Duodenal mucosa (tissue), 2 donors: ENCODE measurements at regions not wholly inside any gene's neighbourhood (a gene's known extent, or its start where the extent isn't known, plus 50 kb on each side); places are given as distances from the start of the nearest gene placed in this dataset.

Experiments used
- H3K27ac ChIP-seq: one replicate; pipeline ENCODE4 v1.7.0; 2013; ENCODE audit warnings: low read depth, low read length
- H3K27me3 ChIP-seq, 2 donors: one replicate each; pipeline ENCODE4 v1.7.0; 2013; ENCODE audit warnings: low read length in 2 of 2, control low read depth in 1 of 2; ENCODE audit not compliant: insufficient read depth in 2 of 2, control insufficient read depth in 1 of 2
- H3K36me3 ChIP-seq, 2 donors: one replicate each; pipeline ENCODE4 v1.7.0; 2013; ENCODE audit warnings: low read length in 2 of 2, control low read depth in 1 of 2; ENCODE audit not compliant: insufficient read depth in 2 of 2, control insufficient read depth in 1 of 2
- H3K4me1 ChIP-seq, 2 donors: one replicate each; pipeline ENCODE4 v1.7.0; 2013; ENCODE audit warnings: low read length in 2 of 2, control low read depth in 1 of 2; ENCODE audit not compliant: insufficient read depth in 2 of 2, control insufficient read depth in 1 of 2
- H3K4me3 ChIP-seq, 2 donors: one replicate each; pipeline ENCODE4 v1.7.0; 2013; ENCODE audit warnings: low read length in 2 of 2, low read depth in 1 of 2
- H3K9ac ChIP-seq, 2 donors: one replicate each; pipeline ENCODE4 v1.7.0; 2013; ENCODE audit warnings: low read length in 2 of 2, low read depth in 1 of 2
- H3K9me3 ChIP-seq, 2 donors: one replicate each; pipeline ENCODE4 v1.7.0; 2013; ENCODE audit warnings: low read length in 2 of 2, control low read depth in 1 of 2; ENCODE audit not compliant: control insufficient read depth in 1 of 2

DNA sequence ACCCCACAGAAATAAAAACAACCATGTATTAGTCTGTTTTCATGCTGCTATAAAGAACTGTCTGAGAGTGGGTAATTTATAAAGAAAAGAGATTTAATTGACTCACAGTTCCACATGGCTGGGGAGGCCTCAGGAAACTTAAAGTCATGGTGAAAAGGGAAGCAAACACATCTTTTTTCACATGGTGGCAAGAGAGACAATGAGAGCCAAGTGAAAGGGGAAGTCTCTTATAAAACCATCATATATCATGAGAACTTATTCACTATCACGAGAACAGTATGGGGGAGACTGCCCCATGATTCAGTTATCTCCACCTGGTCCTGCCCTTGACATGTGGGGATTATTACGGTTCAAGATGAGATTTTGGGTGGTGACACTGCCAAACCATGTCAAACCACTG is 141.5 kb downstream of the ZMAT3 start:
- Histone ChIP-seq H3K4me3 (no peak overlapping the region), H3K9me3 (peaks cover 3% of the 10 kb centered on the region in 2 donors), H3K27me3 (no peaks in the 10 kb centered on the region), H3K36me3 (no peaks in the 10 kb centered on the region), H3K27ac (no peak overlapping the region), H3K4me1 (no peaks in the 10 kb centered on the region), H3K9ac (no peak overlapping the region)

DNA sequence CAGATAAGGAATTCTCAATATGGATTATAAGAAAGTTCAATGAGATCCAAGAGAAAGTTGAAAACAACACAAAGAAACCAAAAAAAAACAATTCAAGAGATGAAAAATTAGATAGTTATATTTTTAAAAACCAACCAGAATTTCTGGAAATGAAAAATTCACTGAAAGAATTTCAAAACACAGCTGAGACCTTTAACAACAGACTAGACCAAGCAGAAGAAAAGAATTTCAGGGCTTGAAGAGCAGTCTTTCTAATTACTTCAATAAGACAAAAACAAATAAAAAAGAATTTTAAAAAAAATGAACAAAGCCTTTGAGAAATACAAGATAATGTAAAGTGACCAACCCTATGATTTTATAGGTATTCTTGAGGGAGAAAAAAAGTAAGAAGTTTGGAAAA is 155.4 kb downstream of the ZMAT3 start:
- Histone ChIP-seq H3K27me3 (no peaks in the 10 kb centered on the region), H3K36me3 (no peaks in the 10 kb centered on the region), H3K4me3 (no peak overlapping the region), H3K27ac (no peak overlapping the region), H3K9me3 (peaks cover 6 to 12% of the 10 kb centered on the region in 2 donors), H3K9ac (no peak overlapping the region), H3K4me1 (no peaks in the 10 kb centered on the region)

DNA sequence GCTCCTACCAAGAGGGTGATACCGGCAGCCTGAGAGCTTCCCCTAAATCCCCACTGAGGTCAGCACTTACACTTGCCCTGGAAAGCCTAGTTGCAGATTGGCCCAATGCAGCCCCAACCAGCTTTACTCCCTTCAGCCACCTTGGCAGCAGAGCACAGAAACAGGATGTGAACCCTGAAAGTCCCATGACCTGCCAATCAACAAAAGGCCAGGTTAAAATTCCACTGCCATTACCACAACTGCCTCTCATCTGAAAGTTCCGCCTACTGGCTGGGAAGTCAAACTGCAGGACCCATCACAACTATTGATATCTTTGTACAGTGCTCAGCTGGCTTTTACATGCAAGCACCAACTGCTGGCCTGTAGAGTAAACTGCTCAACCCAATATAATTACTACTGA is 156.2 kb downstream of the ZMAT3 start:
- Histone ChIP-seq H3K27ac (no peak overlapping the region), H3K9ac (no peak overlapping the region), H3K4me3 (no peak overlapping the region), H3K4me1 (no peaks in the 10 kb centered on the region), H3K36me3 (no peaks in the 10 kb centered on the region), H3K9me3 (peaks cover 6 to 12% of the 10 kb centered on the region in 2 donors), H3K27me3 (no peaks in the 10 kb centered on the region)

DNA sequence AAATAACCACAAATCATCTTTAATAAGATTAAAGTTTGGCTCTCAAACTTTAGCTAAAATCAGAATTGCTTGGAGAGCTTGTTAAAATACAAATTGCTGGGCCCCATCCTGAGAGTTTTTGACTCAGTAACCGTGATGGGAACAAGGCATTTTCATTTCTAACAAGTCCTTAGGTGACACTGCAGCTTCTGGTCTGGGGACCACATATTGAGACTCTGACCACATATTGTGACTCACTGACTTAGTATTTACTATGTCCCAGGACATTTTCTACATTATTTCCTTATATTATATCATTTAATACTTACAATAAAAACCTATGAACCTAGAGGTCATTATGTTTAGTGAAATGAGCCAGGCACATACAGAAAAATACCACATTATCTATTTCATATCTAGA is 164.5 kb downstream of the ZMAT3 start:
- H3K27me3 ChIP-seq, result no peaks in the 10 kb centered on the region
- no peaks in the 10 kb centered on the region for H3K9me3 ChIP-seq
- no peaks in the 10 kb centered on the region for H3K36me3 ChIP-seq
- H3K4me1 ChIP-seq, result no peaks in the 10 kb centered on the region
- H3K9ac ChIP-seq, result no peak overlapping the region
- H3K27ac ChIP-seq, result no peak overlapping the region
- no peak overlapping the region for H3K4me3 ChIP-seq

DNA sequence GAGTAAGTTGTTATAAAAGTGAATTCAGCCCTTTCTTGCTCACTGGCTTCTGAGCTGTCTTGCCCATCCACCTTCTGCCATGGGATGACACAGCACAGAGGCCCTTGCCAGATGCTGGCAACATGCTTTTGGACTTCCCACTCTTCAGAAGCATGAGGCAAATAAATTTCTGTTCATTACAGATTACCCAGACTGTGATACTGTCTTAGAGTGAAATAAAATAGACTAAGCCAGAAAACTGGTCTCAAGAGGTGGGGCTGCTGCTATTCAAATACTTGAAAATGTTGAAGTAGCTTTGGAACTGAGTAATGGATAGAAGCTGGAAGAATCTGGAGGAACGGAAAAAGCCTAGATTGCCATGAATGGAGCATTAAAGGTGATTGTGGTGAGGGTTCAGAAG is 170.4 kb downstream of the ZMAT3 start:
- Histone ChIP-seq H3K9me3 (no peaks in the 10 kb centered on the region), H3K9ac (no peak overlapping the region), H3K27ac (no peak overlapping the region), H3K36me3 (no peaks in the 10 kb centered on the region), H3K4me1 (no peaks in the 10 kb centered on the region), H3K4me3 (no peak overlapping the region), H3K27me3 (no peaks in the 10 kb centered on the region)

DNA sequence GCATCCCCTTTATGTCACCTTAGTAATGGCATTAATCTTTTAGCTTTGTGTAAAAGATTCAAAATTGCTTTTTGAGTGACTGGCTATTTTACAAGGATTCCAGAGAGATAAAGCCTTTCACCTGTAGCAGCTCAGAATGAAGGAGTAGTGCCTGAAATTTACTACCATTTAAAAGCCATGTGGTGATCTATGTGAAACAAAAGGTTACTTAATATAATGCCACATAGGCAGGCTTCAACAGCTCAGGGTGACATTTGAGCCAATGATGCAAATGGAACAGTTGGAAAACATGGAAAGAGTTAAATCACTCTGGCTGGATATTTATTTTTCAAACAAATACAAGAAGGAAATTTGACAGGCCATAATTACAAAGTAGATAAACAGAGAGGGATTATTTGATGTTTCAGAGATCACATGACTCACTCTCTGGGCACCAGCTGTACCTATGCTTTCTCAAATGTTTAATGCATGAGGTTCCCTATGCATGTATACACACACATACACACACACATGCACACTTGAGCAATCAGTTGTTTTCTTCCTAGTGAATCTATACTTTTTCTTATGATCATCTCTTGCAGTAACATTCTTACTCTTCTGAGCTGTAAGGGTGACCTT is 171.5 kb downstream of the ZMAT3 start:
- H3K9me3 ChIP-seq, result no peaks in the 10 kb centered on the region
- no peaks in the 10 kb centered on the region for H3K4me1 ChIP-seq
- no peak overlapping the region for H3K4me3 ChIP-seq
- no peak overlapping the region for H3K27ac ChIP-seq
- no peak overlapping the region for H3K9ac ChIP-seq
- H3K36me3 ChIP-seq, result no peaks in the 10 kb centered on the region
- H3K27me3 ChIP-seq, result no peaks in the 10 kb centered on the region

DNA sequence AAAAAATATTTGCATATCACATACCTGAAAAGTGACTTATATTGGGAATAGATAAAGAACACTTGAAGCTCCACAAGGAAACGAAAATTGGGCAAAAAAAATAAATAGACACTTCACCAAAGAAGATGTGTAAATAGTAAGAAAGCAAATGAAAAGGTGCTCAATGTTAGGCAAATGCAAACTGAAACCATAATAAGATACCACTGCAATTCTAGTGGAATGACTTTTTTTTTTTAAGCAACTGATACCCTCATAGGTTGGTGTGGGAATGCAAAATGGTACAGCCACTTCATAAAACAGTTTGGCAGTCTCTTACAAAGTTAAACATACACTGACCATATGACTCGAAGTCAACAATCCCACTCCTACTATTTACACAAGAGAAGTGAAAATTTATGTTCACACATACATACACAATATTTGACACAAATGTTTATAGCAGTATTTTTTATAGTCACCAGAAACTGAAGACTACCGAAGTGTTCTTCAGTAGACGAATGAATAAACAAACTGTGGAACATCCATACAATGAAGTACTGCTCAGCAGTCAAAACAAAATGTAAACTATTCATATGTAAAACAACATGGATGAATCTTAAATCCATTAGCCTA is 176.3 kb downstream of the ZMAT3 start:
- no peak overlapping the region for H3K4me3 ChIP-seq
- H3K4me1 ChIP-seq, result no peaks in the 10 kb centered on the region
- H3K27me3 ChIP-seq, result no peaks in the 10 kb centered on the region
- no peak overlapping the region for H3K27ac ChIP-seq
- H3K36me3 ChIP-seq, result no peaks in the 10 kb centered on the region
- no peak overlapping the region for H3K9ac ChIP-seq
- peaks cover 0 to 3% of the 10 kb centered on the region in 2 donors for H3K9me3 ChIP-seq
